NB4 (cell line): ENCODE measurements at regions not wholly inside any gene's neighbourhood (a gene's known extent, or its start where the extent isn't known, plus 50 kb on each side); places are given as distances from the start of the nearest gene placed in this dataset.

Source experiments
- CTCF ChIP-seq: IDR thresholded peaks from one replicate; pipeline ENCODE4 v1.5.1; 2012; ENCODE audit warnings: low read depth, low read length
- MAX ChIP-seq: IDR thresholded peaks from 2 replicates; pipeline ENCODE4 v1.6.1; 2011; ENCODE audit warnings: low read depth, low read length
- POLR2A ChIP-seq: IDR thresholded peaks from 2 replicates; pipeline ENCODE4 v1.6.1; 2011; ENCODE audit warnings: mild to moderate bottlenecking; ENCODE audit not compliant: insufficient read length; ENCODE audit errors: extremely low read depth

GRCh38 chr12:114030451-114030850 is 64.3 kb upstream of the RBM19 start:
- no peak for TF ChIP-seq CTCF
- no peak for TF ChIP-seq POLR2A
- no peak for TF ChIP-seq MAX
